Brain microvascular endothelial cell (primary cell): ENCODE measurements at regions not wholly inside any gene's neighbourhood (a gene's known extent, or its start where the extent isn't known, plus 50 kb on each side); places are given as distances from the start of the nearest gene placed in this dataset.

Experiments used
- DNase-seq: peaks from one replicate; pipeline ENCODE4 v3.0.0-alpha.2; 2020
- H3K27ac ChIP-seq: fragments of 250-450 bp; sonication (Bioruptor Pico); 2 replicates; pipeline ENCODE4 v1.5.1; 2020; ENCODE audit warnings: mild to moderate bottlenecking, moderate library complexity
- H3K27me3 ChIP-seq: fragments of 250-450 bp; sonication (Bioruptor Pico); replicated peaks from 2 replicates; pipeline ENCODE4 v1.5.1; 2020; ENCODE audit warnings: mild to moderate bottlenecking
- H3K36me3 ChIP-seq: fragments of 250-450 bp; sonication (Bioruptor Pico); replicated peaks from 2 replicates; pipeline ENCODE4 v1.5.1; 2020; ENCODE audit warnings: mild to moderate bottlenecking
- H3K4me3 ChIP-seq: 2 replicates; pipeline ENCODE4 v1.5.1; 2011; ENCODE audit warnings: low read depth, mild to moderate bottlenecking, control low read depth, low read length, moderate library complexity
- in situ Hi-C: cut with HindIII; loops from 2 replicates; pipeline ENCODE4 v1.10.0; 2017; ENCODE audit warnings: low sequenced_read_pairs, low pct_ligation_motif_present
- TF ChIP-seq, protein P1 (sequence below): IDR thresholded peaks from 2 replicates; pipeline ENCODE4 v1.5.1; 2011; ENCODE audit warnings: low read depth, mild to moderate bottlenecking, moderate library complexity, low read length, control low read depth, inconsistent platforms; ENCODE audit errors: missing control alignments

DNA sequence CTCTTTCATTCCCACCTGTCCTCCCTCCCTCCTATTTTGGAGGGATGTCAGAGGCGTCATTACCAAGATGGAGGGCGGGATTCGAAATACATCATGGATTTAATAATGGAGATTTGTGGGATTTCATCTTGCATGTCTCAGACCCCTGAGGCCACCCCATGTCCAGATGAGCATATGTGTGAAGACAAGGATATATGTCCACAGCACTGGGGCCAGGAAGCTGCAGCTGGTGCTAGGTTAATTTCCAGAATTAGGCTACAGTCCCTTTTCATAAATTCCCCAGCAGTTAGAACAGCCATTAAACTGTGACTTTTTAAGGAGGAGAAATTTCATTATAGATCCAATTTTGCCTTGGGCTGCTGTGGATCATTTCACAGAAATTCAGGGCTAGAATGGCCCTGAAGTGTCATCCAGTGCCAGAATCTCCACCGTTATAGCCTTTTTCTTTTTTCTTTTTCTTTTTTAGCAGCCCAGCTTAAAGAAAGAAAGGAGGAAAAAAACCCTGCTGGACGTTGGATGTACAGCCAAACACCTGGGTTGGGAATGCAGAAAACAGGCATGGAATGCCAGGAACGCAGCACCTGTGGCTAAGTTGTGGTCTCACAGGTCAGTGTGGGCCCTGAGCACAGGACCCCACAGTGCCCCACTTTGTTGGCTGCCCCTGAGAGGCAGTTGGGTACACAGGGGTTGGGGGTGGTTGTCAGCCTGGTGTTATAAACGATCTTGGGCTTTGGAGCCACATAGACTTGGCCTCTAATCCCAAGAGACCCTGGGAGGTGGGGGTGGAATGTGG, 50.2 kb upstream of the CXCL14 start:
- no peak for DNase-seq
- in situ Hi-C loops: no loop called here
- no peak overlapping the region for H3K27ac ChIP-seq
- no peaks in the 10 kb centered on the region for H3K36me3 ChIP-seq
- H3K4me3 ChIP-seq: no peak overlapping the region
- no peaks in the 10 kb centered on the region for H3K27me3 ChIP-seq
- TF ChIP-seq, protein P1, sequence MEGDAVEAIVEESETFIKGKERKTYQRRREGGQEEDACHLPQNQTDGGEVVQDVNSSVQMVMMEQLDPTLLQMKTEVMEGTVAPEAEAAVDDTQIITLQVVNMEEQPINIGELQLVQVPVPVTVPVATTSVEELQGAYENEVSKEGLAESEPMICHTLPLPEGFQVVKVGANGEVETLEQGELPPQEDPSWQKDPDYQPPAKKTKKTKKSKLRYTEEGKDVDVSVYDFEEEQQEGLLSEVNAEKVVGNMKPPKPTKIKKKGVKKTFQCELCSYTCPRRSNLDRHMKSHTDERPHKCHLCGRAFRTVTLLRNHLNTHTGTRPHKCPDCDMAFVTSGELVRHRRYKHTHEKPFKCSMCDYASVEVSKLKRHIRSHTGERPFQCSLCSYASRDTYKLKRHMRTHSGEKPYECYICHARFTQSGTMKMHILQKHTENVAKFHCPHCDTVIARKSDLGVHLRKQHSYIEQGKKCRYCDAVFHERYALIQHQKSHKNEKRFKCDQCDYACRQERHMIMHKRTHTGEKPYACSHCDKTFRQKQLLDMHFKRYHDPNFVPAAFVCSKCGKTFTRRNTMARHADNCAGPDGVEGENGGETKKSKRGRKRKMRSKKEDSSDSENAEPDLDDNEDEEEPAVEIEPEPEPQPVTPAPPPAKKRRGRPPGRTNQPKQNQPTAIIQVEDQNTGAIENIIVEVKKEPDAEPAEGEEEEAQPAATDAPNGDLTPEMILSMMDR: no peak
